Ectodermal cell (in vitro differentiated cells): ENCODE measurements at regions not wholly inside any gene's neighbourhood (a gene's known extent, or its start where the extent isn't known, plus 50 kb on each side); places are given as distances from the start of the nearest gene placed in this dataset.

Source experiments
- H3K27ac ChIP-seq: 2 replicates; pipeline ENCODE4 v1.7.0; 2013; ENCODE audit warnings: mild to moderate bottlenecking, low read depth, low read length; ENCODE audit not compliant: insufficient read depth, poor library complexity, severe bottlenecking
- H3K27me3 ChIP-seq: 2 replicates; pipeline ENCODE4 v1.7.0; 2013; ENCODE audit warnings: mild to moderate bottlenecking, low read length; ENCODE audit not compliant: insufficient read depth, control insufficient read depth, poor library complexity, severe bottlenecking
- H3K36me3 ChIP-seq: one replicate; pipeline ENCODE4 v1.7.0; 2013; ENCODE audit warnings: low read length; ENCODE audit not compliant: control insufficient read depth, insufficient read depth
- H3K4me1 ChIP-seq: one replicate; pipeline ENCODE4 v1.7.0; 2013; ENCODE audit warnings: low read length; ENCODE audit not compliant: control insufficient read depth, insufficient read depth
- H3K4me3 ChIP-seq: 2 replicates; pipeline ENCODE4 v1.7.0; 2013; ENCODE audit warnings: low read depth, low read length, control low read depth; ENCODE audit not compliant: insufficient read depth
- H3K9me3 ChIP-seq: 2 replicates; pipeline ENCODE4 v1.7.0; 2013; ENCODE audit warnings: mild to moderate bottlenecking, low read length, moderate library complexity; ENCODE audit not compliant: control insufficient read depth
- WGBS, 2 experiments: methylation state at CpG; one replicate each; pipeline ENCODE4 v1.1.7; 2013; ENCODE audit warnings: missing lambda C conversion rate in 2 of 2; 5-methylcytosine and 5-hydroxymethylcytosine counted together

- Histone ChIP-seq H3K4me3 (peak overlapping the region; percentile 65), H3K27me3 (no peaks in the 10 kb centered on the region), H3K27ac (peak overlapping the region; percentile 99), H3K4me1 (peaks cover 13% of the 10 kb centered on the region), H3K9me3 (no peaks in the 10 kb centered on the region), H3K36me3 (no peaks in the 10 kb centered on the region)
- 13 to 18% methylated on average over 3 to 6 of the region's 6 CpGs for WGBS, 2 experiments
Observed at GRCh38 chr6:26224547-26224912, 137.3 kb downstream of the HFE start.

GRCh38 chr6:26224940-26225847 lies 138.0 kb downstream of the HFE start:
- peak overlapping the region; percentile 99 for H3K27ac ChIP-seq
- peak overlapping the region; percentile 65 for H3K4me3 ChIP-seq
- 13 to 15% methylated on average over 51 of the region's 51 CpGs for WGBS, 2 experiments
- H3K27me3 ChIP-seq = no peaks in the 10 kb centered on the region
- H3K9me3 ChIP-seq = no peaks in the 10 kb centered on the region
- peaks cover 13% of the 10 kb centered on the region for H3K4me1 ChIP-seq
- H3K36me3 ChIP-seq = no peaks in the 10 kb centered on the region

- H3K27me3 ChIP-seq = no peaks in the 10 kb centered on the region
- peak overlapping the region; percentile 99 for H3K27ac ChIP-seq
- 22 to 28% methylated on average over 28 of the region's 28 CpGs for WGBS, 2 experiments
Observed at GRCh38 chr6:26225848-26226578, 138.8 kb downstream of the HFE start.

GRCh38 chr6:26226579-26226967 lies 138.4 kb upstream of the BTN3A2 start:
- 79 to 86% methylated on average over 3 of the region's 3 CpGs for WGBS, 2 experiments
- Histone ChIP-seq H3K9me3 (no peaks in the 10 kb centered on the region), H3K4me1 (peaks cover 13% of the 10 kb centered on the region), H3K27me3 (no peaks in the 10 kb centered on the region), H3K36me3 (no peaks in the 10 kb centered on the region), H3K4me3 (peak overlapping the region; percentile 65), H3K27ac (peak overlapping the region; percentile 57)

More at GRCh38 chr6:26225848-26226578, 138.8 kb downstream of the HFE start:
- Histone ChIP-seq H3K4me3 (peak overlapping the region; percentile 65), H3K4me1 (peaks cover 13% of the 10 kb centered on the region), H3K36me3 (no peaks in the 10 kb centered on the region), H3K9me3 (no peaks in the 10 kb centered on the region)

GRCh38 chr6:26230351-26230750 lies 134.6 kb upstream of the BTN3A2 start:
- 94% methylated on average over 5 of the region's 5 CpGs for WGBS, 2 experiments
- peaks cover 15% of the 10 kb centered on the region for H3K4me1 ChIP-seq
- no peaks in the 10 kb centered on the region for H3K36me3 ChIP-seq

GRCh38 chr6:26231006-26231587 lies 133.9 kb upstream of the BTN3A2 start:
- 94% methylated on average over 5 of the region's 5 CpGs for WGBS, 2 experiments
- H3K27me3 ChIP-seq = no peaks in the 10 kb centered on the region
- H3K4me3 ChIP-seq = no peak overlapping the region
- no peaks in the 10 kb centered on the region for H3K36me3 ChIP-seq
- H3K4me1 ChIP-seq = peaks cover 15% of the 10 kb centered on the region
- no peak overlapping the region for H3K27ac ChIP-seq
- H3K9me3 ChIP-seq = no peaks in the 10 kb centered on the region

More at GRCh38 chr6:26230351-26230750, 134.6 kb upstream of the BTN3A2 start:
- Histone ChIP-seq H3K9me3 (no peaks in the 10 kb centered on the region), H3K27me3 (no peaks in the 10 kb centered on the region), H3K4me3 (no peak overlapping the region), H3K27ac (no peak overlapping the region)

- no peaks in the 10 kb centered on the region for H3K27me3 ChIP-seq
- H3K4me1 ChIP-seq = peaks cover 7% of the 10 kb centered on the region
- WGBS, 2 experiments = 92 to 94% methylated on average over 7 of the region's 7 CpGs
- H3K9me3 ChIP-seq = no peaks in the 10 kb centered on the region
- H3K4me3 ChIP-seq = peak overlapping the region; percentile 66
- peak overlapping the region; percentile 45 for H3K27ac ChIP-seq
- H3K36me3 ChIP-seq = no peaks in the 10 kb centered on the region
Observed at GRCh38 chr6:26232306-26232939, 132.6 kb upstream of the BTN3A2 start.

- H3K4me1 ChIP-seq = peaks cover 7% of the 10 kb centered on the region
- H3K27ac ChIP-seq = peak overlapping the region; percentile 74
- no peaks in the 10 kb centered on the region for H3K27me3 ChIP-seq
- no peaks in the 10 kb centered on the region for H3K9me3 ChIP-seq
- H3K36me3 ChIP-seq = no peaks in the 10 kb centered on the region
- peak overlapping the region; percentile 66 for H3K4me3 ChIP-seq
- 74 to 76% methylated on average over 34 of the region's 34 CpGs for WGBS, 2 experiments
Observed at GRCh38 chr6:26232940-26233648, 131.9 kb upstream of the BTN3A2 start.

- WGBS, 2 experiments = 33 to 35% methylated on average over 32 of the region's 32 CpGs
- Histone ChIP-seq H3K27ac (peak overlapping the region; percentile 74), H3K4me1 (peaks cover 7% of the 10 kb centered on the region), H3K27me3 (no peaks in the 10 kb centered on the region), H3K36me3 (no peaks in the 10 kb centered on the region), H3K4me3 (peak overlapping the region; percentile 66), H3K9me3 (no peaks in the 10 kb centered on the region)
Observed at GRCh38 chr6:26233649-26234420, 131.2 kb upstream of the BTN3A2 start.
